Fibroblast of pulmonary artery (primary cell): ENCODE measurements at regions not wholly inside any gene's neighbourhood (a gene's known extent, or its start where the extent isn't known, plus 50 kb on each side); places are given as distances from the start of the nearest gene placed in this dataset.

Experiments
- DNase-seq: peaks from one replicate; pipeline ENCODE4 v3.0.0-alpha.2; 2010; ENCODE audit warnings: low read depth
- H3K4me3 ChIP-seq: replicated peaks from 2 replicates; pipeline ENCODE4 v1.5.1; 2011; ENCODE audit warnings: low read depth, mild to moderate bottlenecking, control low read depth, low read length, moderate library complexity
- TF ChIP-seq, protein P1 (sequence below): IDR thresholded peaks from 2 replicates; pipeline ENCODE4 v1.5.1; 2011; ENCODE audit warnings: mild to moderate bottlenecking, control low read depth, low read length, inconsistent platforms; ENCODE audit errors: missing control alignments

- H3K4me3 ChIP-seq, result no peak overlapping the region
- TF ChIP-seq, protein P1, sequence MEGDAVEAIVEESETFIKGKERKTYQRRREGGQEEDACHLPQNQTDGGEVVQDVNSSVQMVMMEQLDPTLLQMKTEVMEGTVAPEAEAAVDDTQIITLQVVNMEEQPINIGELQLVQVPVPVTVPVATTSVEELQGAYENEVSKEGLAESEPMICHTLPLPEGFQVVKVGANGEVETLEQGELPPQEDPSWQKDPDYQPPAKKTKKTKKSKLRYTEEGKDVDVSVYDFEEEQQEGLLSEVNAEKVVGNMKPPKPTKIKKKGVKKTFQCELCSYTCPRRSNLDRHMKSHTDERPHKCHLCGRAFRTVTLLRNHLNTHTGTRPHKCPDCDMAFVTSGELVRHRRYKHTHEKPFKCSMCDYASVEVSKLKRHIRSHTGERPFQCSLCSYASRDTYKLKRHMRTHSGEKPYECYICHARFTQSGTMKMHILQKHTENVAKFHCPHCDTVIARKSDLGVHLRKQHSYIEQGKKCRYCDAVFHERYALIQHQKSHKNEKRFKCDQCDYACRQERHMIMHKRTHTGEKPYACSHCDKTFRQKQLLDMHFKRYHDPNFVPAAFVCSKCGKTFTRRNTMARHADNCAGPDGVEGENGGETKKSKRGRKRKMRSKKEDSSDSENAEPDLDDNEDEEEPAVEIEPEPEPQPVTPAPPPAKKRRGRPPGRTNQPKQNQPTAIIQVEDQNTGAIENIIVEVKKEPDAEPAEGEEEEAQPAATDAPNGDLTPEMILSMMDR, result no peak
- DNase-seq, result no peak
Observed at GRCh38 chr2:111219285-111219684, 98.6 kb downstream of the BCL2L11 start.

DNA sequence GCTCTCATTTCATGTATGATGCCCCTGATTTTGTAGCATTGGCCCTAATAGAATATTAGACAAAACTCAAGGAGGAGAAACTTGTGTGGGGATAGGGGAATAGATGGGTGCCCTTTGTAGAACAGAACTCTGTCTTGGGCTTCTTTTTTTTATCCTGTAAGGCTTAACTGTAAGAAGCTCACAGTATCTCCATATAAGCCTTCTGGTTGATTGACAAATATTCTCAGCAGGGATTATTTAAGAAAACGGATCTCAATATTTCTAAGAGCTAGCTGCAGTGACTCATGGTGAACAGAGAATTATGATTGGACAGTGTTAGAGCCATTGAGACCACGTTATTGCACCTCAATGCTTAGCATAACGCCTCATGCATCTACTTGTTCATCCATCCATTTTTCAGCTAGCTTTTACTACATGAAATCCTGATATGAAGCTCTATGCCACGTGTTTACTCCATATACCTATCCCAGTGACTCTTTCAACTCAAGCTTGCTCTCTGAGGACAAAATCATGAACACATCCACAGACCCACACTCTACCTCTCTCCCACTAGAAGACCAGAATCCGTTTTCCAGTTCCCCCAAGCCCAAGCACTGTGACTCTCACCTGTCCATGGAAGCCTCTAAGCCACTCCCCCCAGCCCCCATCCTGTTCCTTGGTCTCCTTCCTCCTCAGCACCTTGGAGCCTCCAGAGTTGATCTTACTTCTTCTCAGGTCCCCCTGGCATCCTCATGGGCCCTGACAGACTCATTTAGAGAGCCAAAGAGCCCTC lies 99.2 kb downstream of the BCL2L11 start:
- no peak for DNase-seq
- TF ChIP-seq, protein P1, result no peak

GRCh38 chr2:111220962-111221361 lies 100.2 kb downstream of the BCL2L11 start:
- no peak overlapping the region for H3K4me3 ChIP-seq
- no peak for DNase-seq
- TF ChIP-seq, protein P1, result no peak

More for the DNA sequence above, 99.2 kb downstream of the BCL2L11 start:
- H3K4me3 ChIP-seq, result no peak overlapping the region

- TF ChIP-seq, protein P1, result no peak
- no peak overlapping the region for H3K4me3 ChIP-seq
- DNase-seq, result no peak
Observed at GRCh38 chr2:111221701-111222100, 101.0 kb downstream of the BCL2L11 start.

GRCh38 chr2:111222204-111222866 lies 101.6 kb downstream of the BCL2L11 start:
- DNase-seq, result no peak

GRCh38 chr2:111225856-111226255 lies 105.1 kb downstream of the BCL2L11 start:
- no peak overlapping the region for H3K4me3 ChIP-seq
- DNase-seq, result no peak
- TF ChIP-seq, protein P1, result no peak

More at GRCh38 chr2:111222204-111222866, 101.6 kb downstream of the BCL2L11 start:
- H3K4me3 ChIP-seq, result no peak overlapping the region
- TF ChIP-seq, protein P1, result no peak
